Calu3 (cell line): ENCODE measurements at regions not wholly inside any gene's neighbourhood (a gene's known extent, or its start where the extent isn't known, plus 50 kb on each side); places are given as distances from the start of the nearest gene placed in this dataset.
"Not testable (repeated sequence)": the region's sequence is repeated elsewhere in the genome, so short reads cannot be mapped to it uniquely, and the experiment has no call there.

Source experiments
- BruUV-seq: library from RNA; stranded (reverse); fragments of 400-500 nt; replicated peaks from 2 replicates; lab custom pipeline; 2021; lab: Mats Ljungman, UMichigan
- CTCF ChIA-PET: fragments of 300-600 bp; sonication (Branson Sonifier 250); formaldehyde crosslinking; loops from one replicate; lab custom pipeline; 2022; ENCODE audit warnings: antibody characterized with exemption; lab: Charles Lee
- DNase-seq: peaks from one replicate; pipeline ENCODE4 v3.0.0; 2022
- H3K27ac Mint-ChIP-seq: one replicate; pipeline ENCODE4 v1.8.0; 2022; ENCODE audit warnings: mixed read lengths; ENCODE audit not compliant: unreplicated experiment
- H3K27me3 Mint-ChIP-seq: one replicate; pipeline ENCODE4 v1.8.0; 2022; ENCODE audit warnings: mixed read lengths; ENCODE audit not compliant: unreplicated experiment
- H3K36me3 Mint-ChIP-seq: one replicate; pipeline ENCODE4 v1.8.0; 2022; ENCODE audit warnings: mild to moderate bottlenecking, moderate library complexity, mixed read lengths; ENCODE audit not compliant: insufficient read depth, unreplicated experiment
- H3K4me1 Mint-ChIP-seq: one replicate; pipeline ENCODE4 v1.8.0; 2022; ENCODE audit warnings: mild to moderate bottlenecking, low read depth, mixed read lengths; ENCODE audit not compliant: unreplicated experiment
- H3K4me3 Mint-ChIP-seq: one replicate; pipeline ENCODE4 v1.8.0; 2022; ENCODE audit warnings: mild to moderate bottlenecking, low read depth, moderate library complexity, mixed read lengths; ENCODE audit not compliant: unreplicated experiment
- H3K9me3 Mint-ChIP-seq: one replicate; pipeline ENCODE4 v1.8.0; 2022; ENCODE audit warnings: low read depth, mixed read lengths; ENCODE audit not compliant: unreplicated experiment
- CTCF ChIP-seq: fragments of 200-600 bp; IDR thresholded peaks from one replicate; pipeline ENCODE4 v1.8.0; 2022; ENCODE audit warnings: antibody characterized with exemption; ENCODE audit not compliant: unreplicated experiment
- intact Hi-C: fragments of 100-400 bp; cut with micrococcal nuclease; formaldehyde crosslinking; loops from one replicate; pipeline ENCODE4 v1.10.0; 2022; ENCODE audit not compliant: unreplicated experiment

- CTCF ChIA-PET: no interaction called here
- H3K4me1 Mint-ChIP-seq: no peaks in the 10 kb centered on the region
Measured at GRCh38 chrX:136936183-136936549, 55.6 kb upstream of the RBMX start.

DNA sequence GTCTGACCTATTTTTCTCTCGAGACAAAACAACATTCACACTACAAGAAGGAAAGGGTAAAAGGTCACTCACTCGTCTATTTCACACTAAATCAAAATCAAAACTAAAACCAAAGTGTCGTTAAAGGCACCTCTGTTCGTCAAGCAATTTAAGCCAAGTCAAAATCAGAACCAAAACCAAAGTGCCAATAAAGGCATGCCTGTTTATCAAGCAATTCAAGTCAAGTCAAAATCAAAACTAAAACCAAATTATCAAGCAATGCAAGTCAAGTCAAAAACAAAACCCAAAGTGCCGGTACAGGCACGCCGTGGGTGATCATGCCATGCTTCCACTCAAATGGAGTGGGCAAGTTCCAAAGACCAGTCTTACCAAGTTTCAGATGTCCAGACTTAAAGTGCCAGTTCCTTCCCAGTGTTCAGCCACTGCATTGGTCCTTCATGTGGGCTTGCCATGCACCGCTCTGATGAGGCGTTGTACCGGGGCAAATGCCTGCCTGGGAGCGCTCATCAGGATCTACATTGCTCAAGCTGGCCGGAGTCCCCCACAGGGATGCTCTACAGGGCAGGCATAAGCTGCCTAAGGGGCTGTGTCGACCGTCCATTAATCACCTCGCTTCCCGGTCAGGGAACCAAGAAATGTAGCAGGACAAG lies 55.1 kb upstream of the RBMX start:
- H3K9me3 Mint-ChIP-seq, BruUV-seq, CTCF ChIA-PET, H3K36me3 Mint-ChIP-seq, H3K27me3 Mint-ChIP-seq, H3K27ac Mint-ChIP-seq, H3K4me1 Mint-ChIP-seq, intact Hi-C loops, DNase-seq, H3K4me3 Mint-ChIP-seq: not testable (repeated sequence)

More at GRCh38 chrX:136936183-136936549, 55.6 kb upstream of the RBMX start:
- Mint-ChIP-seq H3K36me3 (peaks cover 4% of the 10 kb centered on the region), H3K4me3 (no peak overlapping the region), H3K27ac (no peak overlapping the region), H3K27me3 (no peaks in the 10 kb centered on the region), H3K9me3 (peaks cover 1% of the 10 kb centered on the region)
- BruUV-seq: no TSS peak
- intact Hi-C loops: no loop called here
- TF ChIP-seq CTCF: no peak
- no peak for DNase-seq

DNA sequence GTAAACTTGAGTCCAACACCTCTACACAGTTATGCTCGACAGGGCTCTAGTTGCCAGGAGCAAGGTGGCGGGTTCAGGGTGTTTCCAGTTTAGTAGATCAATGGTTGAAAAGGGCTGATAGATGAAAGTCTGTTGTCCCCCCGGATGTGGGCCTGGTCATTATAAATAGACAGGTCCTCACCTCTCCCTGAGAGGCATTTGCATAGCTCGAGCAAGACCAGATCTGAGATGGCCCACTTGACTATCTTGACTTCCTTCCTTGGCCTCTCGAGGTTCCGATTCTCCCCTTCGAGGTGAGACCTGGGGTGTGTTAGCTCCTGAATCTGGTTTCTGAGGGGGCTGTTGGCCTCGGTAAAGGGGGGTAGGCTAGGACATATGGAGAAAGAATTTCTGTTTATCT lies 54.1 kb upstream of the RBMX start:
- CTCF ChIA-PET, H3K9me3 Mint-ChIP-seq: not testable (repeated sequence)

GRCh38 chrX:136933611-136934145 lies 53.2 kb upstream of the RBMX start:
- H3K27ac Mint-ChIP-seq: no peak overlapping the region
- H3K27me3 Mint-ChIP-seq: no peaks in the 10 kb centered on the region
- H3K4me1 Mint-ChIP-seq: no peaks in the 10 kb centered on the region
- CTCF ChIA-PET: no interaction called here
- intact Hi-C loops: no loop called here
- H3K4me3 Mint-ChIP-seq: no peak overlapping the region
- no peak for DNase-seq
- no peak for TF ChIP-seq CTCF
- peaks cover 11% of the 10 kb centered on the region for H3K36me3 Mint-ChIP-seq
- peaks cover 6% of the 10 kb centered on the region for H3K9me3 Mint-ChIP-seq
- BruUV-seq: no TSS peak

More for the DNA sequence above, 54.1 kb upstream of the RBMX start:
- H3K27ac Mint-ChIP-seq, H3K4me3 Mint-ChIP-seq, DNase-seq, H3K27me3 Mint-ChIP-seq, H3K4me1 Mint-ChIP-seq, BruUV-seq, intact Hi-C loops, H3K36me3 Mint-ChIP-seq: not testable (repeated sequence)

GRCh38 chrX:136931661-136932060 lies 51.1 kb upstream of the RBMX start:
- Mint-ChIP-seq H3K36me3 (peaks cover 11% of the 10 kb centered on the region), H3K27me3 (no peaks in the 10 kb centered on the region), H3K4me1 (no peaks in the 10 kb centered on the region), H3K4me3 (no peak overlapping the region), H3K9me3 (peaks cover 6% of the 10 kb centered on the region), H3K27ac (no peak overlapping the region)
- no TSS peak for BruUV-seq
- TF ChIP-seq CTCF: no peak
- CTCF ChIA-PET: no interaction called here
- DNase-seq: no peak
- intact Hi-C loops: no loop called here
